ENCODE measurements at regions not wholly inside any gene's neighbourhood (a gene's known extent, or its start where the extent isn't known, plus 50 kb on each side); places are given as distances from the start of the nearest gene placed in this dataset.

DNA sequence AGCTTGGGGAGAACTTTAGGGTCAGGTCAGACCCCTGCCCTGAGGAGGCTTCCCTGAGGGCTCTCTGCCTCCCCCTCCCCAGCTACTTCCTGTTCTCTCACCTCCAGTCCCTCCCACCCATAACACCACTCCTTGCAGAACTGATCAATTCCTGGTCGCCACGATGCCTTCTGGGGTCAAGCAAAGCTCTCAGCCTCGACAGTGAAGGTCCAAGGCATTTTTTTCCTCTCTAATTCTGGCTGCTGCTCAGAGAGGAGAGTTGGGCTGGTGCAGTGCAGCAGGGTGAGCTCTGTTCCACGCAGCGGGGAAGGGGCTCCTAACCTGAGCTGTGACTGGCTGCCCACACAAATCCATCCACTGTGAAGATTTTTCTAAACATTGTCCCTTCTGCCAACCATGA is 628.4 kb downstream of the BRD1 start:
- TF ChIP-seq POLR2A (IDR thresholded peaks at IDR 0.05), result no peak
- TF ChIP-seq, protein P1, sequence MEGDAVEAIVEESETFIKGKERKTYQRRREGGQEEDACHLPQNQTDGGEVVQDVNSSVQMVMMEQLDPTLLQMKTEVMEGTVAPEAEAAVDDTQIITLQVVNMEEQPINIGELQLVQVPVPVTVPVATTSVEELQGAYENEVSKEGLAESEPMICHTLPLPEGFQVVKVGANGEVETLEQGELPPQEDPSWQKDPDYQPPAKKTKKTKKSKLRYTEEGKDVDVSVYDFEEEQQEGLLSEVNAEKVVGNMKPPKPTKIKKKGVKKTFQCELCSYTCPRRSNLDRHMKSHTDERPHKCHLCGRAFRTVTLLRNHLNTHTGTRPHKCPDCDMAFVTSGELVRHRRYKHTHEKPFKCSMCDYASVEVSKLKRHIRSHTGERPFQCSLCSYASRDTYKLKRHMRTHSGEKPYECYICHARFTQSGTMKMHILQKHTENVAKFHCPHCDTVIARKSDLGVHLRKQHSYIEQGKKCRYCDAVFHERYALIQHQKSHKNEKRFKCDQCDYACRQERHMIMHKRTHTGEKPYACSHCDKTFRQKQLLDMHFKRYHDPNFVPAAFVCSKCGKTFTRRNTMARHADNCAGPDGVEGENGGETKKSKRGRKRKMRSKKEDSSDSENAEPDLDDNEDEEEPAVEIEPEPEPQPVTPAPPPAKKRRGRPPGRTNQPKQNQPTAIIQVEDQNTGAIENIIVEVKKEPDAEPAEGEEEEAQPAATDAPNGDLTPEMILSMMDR (IDR thresholded peaks at IDR 0.05), result no peak

Measured in adrenal gland (tissue), 5 donors.